ENCODE measurements at regions not wholly inside any gene's neighbourhood (a gene's known extent, or its start where the extent isn't known, plus 50 kb on each side); places are given as distances from the start of the nearest gene placed in this dataset.

DNA sequence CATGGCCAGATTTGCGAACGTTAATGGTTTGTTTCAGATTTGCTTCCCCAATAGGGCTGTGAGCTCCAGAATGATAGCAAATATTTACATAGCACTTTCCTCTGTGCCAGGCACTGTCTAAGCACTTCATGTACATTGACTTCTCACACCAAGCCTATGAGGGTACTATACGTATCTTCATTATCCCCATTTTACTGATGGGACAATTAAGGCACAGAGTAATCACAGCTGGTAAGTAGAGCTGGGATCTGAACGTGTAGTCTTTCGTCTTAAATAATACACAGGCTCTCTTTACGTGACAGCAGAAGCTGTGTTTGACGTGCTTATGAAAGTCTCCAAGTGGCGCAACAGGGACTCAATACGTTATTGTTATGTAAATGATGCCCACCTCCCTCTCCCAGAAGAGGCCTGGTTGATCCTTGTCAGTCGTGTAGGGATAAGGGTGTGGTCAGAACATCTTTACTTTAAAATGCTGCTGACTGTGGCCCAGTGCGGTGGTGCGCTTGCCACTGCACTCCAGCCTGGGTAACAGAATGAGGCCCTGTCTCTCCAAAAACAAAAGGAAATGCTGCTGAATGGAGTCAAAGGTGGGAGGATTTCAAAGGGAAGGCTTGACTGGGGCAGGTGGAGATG, 66.3 kb upstream of the TCL1B start:
- no peak for TF ChIP-seq SMC3 (IDR thresholded peaks at IDR 0.05)
- TF ChIP-seq, protein P1, sequence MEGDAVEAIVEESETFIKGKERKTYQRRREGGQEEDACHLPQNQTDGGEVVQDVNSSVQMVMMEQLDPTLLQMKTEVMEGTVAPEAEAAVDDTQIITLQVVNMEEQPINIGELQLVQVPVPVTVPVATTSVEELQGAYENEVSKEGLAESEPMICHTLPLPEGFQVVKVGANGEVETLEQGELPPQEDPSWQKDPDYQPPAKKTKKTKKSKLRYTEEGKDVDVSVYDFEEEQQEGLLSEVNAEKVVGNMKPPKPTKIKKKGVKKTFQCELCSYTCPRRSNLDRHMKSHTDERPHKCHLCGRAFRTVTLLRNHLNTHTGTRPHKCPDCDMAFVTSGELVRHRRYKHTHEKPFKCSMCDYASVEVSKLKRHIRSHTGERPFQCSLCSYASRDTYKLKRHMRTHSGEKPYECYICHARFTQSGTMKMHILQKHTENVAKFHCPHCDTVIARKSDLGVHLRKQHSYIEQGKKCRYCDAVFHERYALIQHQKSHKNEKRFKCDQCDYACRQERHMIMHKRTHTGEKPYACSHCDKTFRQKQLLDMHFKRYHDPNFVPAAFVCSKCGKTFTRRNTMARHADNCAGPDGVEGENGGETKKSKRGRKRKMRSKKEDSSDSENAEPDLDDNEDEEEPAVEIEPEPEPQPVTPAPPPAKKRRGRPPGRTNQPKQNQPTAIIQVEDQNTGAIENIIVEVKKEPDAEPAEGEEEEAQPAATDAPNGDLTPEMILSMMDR (IDR thresholded peaks at IDR 0.05) = no peak
- no peak for TF ChIP-seq JUN (IDR thresholded peaks at IDR 0.05)
- no peak for TF ChIP-seq POLR2A (IDR thresholded peaks at IDR 0.05; ENCODE audit: low read length)
- TF ChIP-seq, protein P2, sequence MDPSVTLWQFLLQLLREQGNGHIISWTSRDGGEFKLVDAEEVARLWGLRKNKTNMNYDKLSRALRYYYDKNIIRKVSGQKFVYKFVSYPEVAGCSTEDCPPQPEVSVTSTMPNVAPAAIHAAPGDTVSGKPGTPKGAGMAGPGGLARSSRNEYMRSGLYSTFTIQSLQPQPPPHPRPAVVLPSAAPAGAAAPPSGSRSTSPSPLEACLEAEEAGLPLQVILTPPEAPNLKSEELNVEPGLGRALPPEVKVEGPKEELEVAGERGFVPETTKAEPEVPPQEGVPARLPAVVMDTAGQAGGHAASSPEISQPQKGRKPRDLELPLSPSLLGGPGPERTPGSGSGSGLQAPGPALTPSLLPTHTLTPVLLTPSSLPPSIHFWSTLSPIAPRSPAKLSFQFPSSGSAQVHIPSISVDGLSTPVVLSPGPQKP (IDR thresholded peaks at IDR 0.05; ENCODE audit: low read depth, low read length) = no peak
- no peak for TF ChIP-seq PHF8 (IDR thresholded peaks at IDR 0.05; ENCODE audit: borderline replicate concordance, low read depth)
- TF ChIP-seq MYC (IDR thresholded peaks at IDR 0.05; ENCODE audit: borderline replicate concordance, low read length) = no peak
- no peak for TF ChIP-seq CBX2 (IDR thresholded peaks at IDR 0.05; ENCODE audit: borderline replicate concordance, low read depth)

All from A549 (cell line).